Activated T-cell treated with anti-CD3 and anti-CD28 coated beads, Interleukin-2, amount 50 U/mL, for 1 hour (primary cell): ENCODE measurements at regions not wholly inside any gene's neighbourhood (a gene's known extent, or its start where the extent isn't known, plus 50 kb on each side); places are given as distances from the start of the nearest gene placed in this dataset.

Experiments
- DNase-seq: peaks from one replicate; pipeline ENCODE4 v3.0.0-alpha.2; 2020

DNA sequence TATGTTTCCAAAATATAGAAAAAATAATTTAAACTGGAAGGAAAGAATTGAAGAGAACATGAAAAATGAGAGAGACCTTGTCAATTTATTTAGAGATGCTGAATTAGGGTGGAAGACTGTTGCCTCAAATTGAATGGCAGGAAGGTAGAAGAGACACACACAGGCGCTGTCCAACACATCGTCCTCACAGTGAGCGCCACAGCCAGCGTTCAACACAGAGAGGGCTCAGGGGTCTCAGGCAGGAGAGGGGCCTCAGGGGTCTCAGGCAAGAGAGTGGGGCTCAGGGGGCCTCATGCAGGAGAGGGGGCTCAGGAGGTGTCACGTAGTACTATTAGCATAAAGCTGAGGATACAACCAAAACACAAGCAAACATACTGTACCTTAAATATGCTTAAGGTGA is 65.7 kb downstream of the TMEM18 start:
- DNase-seq: no peak

DNA sequence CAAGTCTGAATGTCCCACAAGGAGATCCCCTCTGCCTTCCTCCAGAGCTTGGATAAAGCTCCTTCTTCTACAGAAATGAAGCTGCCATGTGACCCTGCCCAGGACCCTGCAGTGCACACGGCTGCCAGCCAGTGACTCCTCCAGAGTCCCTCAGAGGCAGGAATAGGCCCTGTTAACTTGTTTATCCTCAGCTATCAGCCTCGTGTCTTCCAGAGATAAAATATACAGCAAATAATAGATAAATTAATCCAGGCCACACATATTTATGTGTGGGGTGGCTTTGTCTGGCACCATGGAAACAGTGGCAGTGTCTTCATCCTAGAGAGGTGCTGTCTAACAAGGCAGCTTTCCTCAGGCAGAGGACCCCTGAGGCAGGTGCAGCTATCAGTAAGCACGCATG is 66.7 kb downstream of the TMEM18 start:
- no peak for DNase-seq

DNA sequence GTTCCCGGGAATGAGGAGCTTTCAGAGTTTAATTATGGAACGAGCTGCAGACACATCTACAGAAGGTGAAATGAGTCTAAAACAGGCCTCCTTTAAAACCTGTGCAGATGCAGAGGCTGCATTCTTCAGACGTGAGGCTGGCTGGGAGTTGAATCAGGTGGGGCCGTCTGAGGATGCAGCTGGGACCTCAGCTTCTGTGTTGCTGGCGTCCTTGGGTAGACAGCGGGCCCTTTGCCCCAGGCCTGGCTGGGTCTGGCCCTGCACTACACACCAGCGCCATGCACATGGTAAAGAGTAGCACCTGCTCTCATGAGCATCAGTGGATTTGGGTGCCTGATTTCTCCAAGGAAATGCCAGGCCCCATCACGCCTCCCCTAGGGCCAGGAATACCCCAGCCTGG is 67.3 kb downstream of the TMEM18 start:
- no peak for DNase-seq

DNA sequence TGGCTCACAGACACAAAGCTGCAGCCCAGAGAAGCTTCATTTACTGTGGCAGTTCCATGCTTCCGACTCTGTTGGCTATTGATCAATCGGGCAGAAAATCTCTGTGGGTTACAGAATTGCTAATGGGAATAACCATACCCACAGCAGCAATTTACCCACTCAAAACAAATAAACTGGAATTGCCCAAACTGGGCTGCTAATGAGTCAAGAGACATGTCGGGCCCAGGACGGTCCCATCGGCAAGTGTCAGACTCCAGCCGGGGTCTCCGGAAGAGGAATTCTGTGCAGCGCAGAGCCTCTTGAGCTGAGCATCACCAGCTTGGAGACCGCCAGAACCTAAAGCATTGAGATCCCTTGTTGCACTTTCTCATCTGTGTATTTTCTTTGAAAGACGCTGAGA is 67.8 kb downstream of the TMEM18 start:
- DNase-seq: no peak

DNA sequence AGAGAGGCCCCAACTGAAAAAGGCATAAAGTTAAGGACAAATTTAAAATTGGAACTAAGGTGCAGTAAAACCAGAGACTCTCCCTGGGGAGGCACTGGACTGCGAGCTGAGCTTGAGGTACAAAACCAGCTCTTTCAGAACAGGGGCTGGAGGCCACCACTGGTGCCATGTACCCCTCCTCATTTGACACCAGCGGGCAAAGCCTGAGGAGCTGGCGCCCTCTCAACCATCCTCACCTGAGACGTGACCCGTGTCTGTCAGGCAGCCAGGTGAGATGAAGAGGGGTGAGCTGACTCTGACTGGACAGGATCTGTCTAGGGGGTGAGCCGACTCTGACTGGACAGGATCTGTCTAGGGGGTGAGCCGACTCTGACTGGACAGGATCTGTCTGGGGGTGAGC is 68.5 kb downstream of the TMEM18 start:
- no peak for DNase-seq

DNA sequence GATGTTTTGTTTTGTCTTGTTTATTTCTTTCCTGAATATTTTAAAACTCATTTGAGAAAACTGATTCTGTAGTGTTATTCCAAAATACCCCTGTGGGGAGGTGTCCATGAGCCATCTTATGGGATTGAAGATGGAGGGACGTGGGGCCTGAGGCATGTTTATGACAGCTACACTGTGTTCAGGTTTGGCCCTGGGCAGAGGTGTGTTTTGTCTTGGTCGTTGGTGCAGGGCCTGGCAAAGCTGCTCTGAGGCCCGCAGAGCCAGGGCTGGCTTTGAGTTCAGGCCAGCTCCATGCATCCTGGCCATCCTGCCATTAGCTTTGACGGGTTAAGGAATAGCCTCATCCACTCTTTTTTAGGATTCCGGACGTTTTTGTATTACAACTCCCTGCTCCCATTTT is 68.9 kb downstream of the TMEM18 start:
- no peak for DNase-seq

DNA sequence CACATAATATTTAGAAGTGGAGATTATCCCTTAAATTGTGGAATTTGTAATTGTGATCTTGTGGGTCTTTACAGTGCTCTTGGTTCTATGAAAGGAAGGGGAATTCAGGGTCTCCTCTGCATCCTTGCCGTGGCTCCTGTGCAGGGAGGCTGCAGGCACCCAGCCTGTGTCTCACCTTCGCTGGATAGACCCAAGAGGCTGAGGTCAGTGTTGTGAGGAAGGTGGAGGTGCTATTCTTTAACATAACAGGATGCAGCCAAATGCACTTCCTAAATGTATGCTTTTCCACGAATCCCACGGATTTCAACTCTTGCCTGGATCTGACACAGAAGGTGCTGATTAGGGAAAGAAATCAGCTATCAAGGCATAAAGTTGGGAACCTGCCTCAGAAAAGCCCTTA is 69.5 kb downstream of the TMEM18 start:
- no peak for DNase-seq

DNA sequence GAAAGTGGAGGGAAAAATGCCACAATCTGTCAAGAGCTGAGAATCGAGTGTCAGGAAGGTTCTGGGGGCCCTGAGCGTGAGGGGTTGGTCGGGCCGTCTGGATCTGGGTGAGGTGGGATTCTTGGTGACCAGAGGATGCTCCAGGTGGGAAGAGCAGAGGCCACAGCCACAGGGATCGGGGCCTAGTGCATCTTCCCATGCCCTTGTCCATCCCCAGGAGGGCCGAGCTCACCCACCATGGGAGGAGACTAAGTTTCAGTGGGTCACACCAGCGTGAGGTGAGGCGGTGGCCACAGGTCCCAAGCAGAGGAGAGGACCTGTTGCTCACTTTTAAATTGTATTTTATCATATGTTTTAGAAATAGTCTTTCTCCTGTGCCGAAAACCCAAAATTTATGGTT is 70.0 kb downstream of the TMEM18 start:
- no peak for DNase-seq

DNA sequence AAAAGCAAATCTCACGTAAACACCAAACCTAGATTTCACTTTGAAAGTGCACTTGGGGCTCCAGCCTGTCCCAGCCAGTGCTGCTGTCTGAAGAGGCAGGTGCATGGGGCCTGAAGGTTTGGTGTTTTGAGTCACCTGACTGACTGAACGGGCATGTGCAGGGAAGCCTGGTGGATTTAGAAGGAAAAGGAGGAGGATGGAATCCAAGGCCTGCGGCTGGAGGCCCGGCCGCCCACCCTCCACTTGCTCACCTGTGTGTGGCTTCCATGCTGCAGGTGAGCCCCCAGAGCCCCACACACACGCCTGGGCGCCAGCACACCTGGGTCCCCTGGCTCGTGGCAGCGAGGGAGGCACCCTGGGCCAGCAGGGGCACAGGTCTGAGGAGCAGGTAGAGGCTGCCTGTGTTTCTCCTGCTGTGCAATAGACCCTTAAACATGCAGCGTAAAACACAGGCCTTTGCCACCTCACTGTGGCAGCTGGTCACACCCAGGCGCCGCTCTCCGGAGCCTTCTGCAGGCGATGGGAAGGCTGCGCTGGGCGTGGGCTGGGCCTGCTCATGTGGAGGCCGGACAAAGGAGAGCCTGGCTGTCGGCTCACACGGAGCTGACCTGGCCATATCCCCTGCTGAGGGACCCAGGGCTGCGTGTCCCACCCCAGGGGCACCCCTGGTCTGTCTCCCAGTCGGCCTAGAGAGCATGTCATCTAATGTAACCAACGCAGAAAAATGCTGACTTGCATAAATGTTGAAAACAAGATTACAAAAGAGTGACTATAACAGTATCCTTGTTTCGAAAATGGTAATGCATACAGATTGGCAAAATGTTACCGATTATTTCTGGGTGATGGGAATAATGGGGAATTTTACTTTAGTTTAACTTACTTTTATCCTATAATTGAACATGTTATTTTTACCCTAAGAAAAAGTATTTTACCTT is 71.3 kb downstream of the TMEM18 start:
- DNase-seq: no peak

DNA sequence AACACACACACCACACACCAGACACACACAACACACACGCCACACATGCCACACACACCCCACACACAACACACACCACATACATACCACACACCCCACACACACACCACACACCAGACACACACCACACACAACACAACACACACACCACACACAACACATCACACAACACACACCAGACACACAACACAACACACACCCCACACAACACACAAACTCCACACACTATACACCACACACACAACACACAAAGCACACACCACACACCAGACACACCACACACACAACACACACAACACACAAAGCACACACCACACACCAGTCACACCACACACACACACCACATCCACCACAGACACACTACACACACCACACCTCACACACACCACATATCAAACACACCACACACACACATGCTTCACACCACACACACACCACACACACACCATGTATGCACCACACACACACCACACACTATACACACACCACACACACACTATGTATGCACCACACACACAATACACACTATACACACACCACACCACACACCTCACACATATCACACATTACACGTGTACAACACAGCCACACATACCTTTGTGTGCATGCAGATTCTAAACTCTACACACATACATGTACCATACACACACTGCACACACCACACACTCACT is 72.2 kb downstream of the TMEM18 start:
- DNase-seq: no peak

DNA sequence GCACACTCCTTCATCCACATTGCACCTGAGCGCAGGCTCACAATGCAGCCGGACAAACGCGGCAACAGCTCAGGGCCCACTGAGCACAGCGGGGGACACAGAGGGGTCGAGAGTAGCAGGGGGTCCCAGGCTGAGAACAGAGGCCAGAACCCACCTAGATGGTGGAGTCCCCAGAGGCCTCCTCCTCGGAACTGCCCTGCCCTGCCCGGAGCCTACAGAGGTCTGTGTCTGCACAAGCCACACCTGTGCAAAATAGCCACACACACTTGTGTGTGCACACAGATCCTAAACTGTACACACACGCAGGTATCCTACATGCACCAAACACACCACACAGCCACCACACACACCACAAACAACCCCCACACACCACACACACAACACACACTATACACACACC is 72.8 kb downstream of the TMEM18 start:
- no peak for DNase-seq

DNA sequence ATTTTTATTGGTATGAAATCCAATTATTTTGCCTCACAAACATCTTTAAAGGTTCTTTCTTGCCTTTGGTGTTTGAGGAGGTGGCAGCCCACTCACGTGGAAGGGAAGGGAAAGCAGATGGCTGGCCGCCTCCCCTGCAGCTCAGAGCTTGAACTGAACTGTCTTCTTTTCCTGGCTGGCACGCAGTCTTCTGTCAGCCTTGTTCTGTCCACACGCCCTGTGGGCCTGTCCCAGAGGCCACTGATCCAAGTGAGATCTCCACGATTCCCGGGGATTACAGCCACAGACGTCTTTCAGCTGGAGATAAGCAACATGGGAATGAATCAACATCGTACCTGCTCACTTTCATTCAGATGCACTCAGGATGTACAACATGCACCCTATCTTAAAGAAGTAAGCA is 73.3 kb downstream of the TMEM18 start:
- no peak for DNase-seq

DNA sequence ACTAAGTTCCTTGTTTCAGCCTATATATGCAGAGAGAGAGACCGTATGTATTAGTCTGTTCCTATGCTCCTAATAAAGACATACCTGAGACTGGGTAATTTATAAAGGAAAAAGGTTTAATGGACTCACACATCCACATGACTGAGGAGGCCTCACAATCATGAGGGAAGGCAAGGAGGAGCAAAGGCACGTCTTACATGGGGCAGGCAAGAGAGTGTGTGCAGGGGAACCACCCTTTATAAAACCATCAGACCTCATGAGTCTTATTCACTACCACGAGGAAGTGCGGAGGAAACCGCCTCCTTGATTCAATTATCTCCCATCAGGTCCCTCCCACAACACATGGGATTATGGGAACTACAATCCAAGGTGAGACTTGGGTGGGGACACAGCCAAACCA is 73.8 kb downstream of the TMEM18 start:
- DNase-seq: no peak

DNA sequence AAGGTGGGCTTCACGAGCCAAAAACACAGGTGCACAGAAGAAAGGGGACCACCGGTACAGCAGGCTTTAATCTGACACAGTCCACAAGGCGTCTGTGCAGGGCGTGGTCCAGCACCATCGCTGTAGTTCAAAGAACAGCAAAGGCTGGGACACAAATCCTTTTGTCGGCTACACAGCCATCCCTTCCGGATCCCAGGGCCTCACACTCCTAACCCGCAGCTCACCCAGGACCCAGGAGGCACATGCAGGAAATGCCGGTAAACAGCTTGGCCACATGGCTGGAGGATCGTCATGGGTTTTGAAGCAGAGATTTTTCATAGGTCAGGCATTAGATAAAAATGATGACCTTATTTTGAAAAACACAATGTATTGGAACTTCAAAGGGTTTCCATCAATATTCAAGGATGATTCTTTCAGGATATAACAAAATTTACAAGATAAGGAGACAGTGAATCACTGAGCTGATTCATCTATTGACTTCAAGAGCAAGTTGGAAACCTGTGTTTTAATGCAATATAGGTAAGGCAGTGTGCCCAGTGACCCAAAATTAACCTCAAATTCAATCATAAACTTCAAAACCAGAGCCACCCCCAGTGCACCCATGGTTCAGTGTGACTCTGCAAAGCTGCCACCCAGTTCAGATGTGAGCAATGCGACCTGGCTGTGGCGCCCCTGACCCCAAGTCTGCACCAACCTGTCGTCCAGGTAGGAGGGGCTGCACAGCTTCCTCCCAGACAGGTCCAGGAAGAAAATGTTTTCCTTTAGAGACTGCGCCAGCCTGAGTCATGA is 74.4 kb downstream of the TMEM18 start:
- DNase-seq: no peak

DNA sequence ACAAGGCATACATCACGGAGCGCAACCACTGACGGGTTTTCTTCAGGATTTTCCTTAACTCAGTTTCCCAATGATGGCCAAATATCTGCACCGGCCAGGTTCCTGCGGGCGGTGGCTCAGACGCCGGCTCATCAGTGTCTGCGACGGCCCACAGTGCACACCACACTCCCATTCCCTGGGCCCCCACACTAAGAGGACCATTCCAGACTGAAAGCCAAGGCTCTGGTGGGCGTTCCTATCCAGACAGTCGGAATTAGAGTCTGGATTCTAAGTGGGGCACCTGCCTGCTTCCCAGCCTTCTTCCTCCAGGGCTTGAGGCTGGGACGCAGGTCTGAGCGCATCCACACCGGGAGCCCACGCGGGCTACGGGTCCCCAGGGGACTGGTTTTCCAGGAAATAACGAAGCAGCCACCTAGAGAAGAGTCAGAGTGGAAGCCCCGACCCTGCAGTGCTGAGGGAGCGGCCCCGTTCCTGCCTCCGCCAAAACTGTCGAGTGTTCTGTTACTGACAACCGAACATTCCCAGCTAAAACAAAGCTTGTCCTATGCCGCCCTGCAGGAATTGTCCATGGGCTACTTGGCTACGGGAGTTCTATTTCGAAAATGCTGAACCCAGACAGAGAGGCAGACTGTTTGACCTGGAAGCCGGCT is 75.3 kb downstream of the TMEM18 start:
- no peak for DNase-seq

DNA sequence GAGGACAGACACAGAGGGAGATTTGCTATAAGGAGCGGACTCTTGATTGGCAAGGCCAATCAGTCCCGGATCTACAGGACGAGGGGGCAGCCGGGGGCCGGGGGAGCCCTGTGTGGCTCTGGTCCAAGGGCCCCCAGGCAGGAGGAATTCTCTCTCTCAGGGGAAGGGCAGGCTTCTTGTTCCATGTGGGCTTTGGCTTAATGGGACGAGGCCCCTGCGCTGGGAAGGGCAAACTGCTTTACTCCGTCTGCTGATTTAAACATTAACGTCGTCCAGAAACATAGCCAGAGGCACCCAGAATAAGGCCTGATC is 75.9 kb downstream of the TMEM18 start:
- DNase-seq: no peak

DNA sequence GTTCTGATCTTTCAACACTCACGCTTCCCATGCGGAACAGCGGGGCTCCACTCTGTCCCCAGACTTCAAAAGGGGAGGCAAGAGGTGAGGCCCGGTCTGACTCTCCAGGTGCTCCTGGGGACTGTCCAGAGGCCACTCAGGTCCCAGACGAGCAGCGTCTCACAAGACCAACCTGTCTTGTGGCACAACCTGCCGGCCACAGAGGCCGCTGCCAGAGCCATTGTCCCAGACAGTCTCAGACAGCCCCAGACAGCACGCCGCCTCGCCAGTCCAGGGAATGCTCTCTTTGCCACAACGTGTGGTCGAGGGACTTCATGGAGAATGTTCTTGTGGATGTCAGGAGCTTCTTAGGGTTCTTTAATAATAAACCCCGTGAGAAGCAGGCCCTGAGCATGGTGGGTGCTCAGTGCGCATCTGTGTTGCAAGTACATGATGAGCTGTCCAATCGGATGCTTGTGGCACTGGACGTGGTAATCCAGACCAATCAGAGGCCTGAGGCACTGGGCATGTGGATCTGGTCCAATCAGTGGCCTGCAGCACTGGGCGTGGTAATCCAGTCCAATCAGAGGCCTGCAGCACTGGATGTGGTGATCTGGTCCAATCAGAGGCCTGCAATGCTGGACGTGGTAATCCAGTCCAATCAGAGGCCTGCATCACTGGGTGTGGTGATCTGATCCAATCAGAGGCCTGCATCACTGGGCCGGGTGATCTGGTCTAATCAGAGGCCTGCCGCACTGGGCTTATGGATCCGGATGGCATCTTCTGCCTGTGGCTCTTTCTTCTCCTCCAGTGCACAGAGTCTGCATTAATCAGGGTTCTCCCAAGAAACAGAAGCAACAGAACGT is 76.4 kb downstream of the TMEM18 start:
- DNase-seq: no peak

DNA sequence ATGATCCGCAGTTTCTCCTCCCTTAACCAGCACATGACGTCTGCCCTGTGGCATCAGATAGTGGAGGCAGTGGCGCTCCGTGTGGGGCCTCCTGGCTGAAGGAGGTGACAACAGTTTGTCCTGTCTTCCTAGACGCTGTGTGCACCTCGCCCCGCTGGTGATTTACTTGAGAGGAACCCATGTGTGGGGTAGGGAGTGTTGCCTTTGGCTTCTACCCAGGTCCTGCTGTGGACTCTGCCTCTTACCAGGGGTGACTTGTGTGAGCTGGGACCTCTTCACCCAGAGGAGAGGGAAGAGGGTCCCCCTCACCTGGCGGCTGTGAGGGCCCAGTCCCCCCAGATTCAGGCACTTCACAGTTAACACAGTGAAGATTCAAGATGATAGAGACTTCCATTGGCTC is 77.6 kb downstream of the TMEM18 start:
- DNase-seq: no peak

DNA sequence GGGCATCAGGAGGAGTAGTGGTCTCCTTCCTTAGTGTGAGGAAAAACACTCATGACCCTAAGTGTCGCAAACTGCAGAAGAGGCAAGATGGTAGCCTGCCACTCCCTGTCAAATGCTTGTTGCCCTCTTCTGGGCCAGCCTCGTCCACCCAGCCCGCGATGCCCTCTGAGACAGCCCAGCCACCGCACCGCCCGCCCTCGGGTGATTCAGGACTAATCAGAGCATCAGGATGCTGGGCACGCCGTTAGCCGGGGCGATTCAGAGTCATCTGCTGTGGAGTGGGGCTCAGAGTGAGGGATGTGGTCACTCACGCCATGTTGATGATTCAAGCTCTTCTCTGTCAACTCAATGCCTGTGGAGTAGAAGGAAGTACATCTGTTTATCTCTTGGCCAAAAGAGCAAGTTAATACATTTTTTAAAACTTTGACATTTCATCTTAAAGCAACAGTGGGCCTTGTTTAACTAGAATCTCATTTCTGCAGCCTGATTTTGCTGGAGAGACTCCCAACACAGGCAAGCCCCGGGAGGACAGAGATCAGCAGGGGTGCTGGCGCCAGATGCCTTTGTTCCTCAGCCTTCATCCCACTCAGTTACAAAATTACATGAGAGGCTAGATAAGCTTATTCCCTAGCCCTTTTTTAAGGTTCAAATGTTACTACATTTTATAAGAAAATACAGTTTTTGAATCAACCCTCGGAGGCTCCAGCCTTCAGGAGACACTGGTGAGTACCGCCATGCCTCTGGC is 79.0 kb downstream of the TMEM18 start:
- DNase-seq: no peak

DNA sequence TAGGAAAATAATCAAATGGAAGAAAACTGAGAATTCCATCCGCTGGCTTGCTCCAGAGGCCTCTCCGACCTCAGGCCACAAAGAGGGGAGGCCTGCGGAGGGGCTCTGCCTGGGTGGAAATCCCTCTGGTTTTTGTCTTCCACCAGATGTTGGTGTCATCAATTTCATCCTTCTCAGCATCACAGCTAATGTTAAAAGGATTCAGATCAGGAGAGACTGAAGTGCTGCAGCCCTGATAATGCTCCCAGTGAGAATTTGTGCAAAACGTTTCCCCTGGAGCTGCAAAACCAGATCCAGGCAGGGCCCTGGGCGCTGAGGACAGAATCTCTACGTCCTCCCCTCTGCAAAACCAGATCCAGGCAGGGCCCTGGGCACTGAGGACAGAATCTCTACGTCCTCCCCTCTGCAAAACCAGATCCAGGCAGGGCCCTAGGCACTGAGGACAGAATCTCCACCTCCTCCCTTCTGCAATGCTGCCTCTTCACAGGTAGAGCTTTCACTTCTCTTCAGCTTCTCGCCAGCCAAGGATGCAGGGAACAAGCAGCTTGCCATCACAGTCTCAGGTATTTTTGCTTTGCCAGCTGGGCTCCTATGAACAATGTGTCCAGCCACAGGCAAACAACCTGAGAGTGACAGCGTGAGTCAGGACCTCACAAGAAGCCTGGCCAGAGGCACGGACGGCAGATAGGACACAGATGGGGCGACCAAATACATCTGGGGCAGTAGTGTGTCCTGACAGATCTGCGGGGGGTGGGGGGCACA is 81.2 kb downstream of the TMEM18 start:
- DNase-seq: no peak
